ENCODE measurements at regions not wholly inside any gene's neighbourhood (a gene's known extent, or its start where the extent isn't known, plus 50 kb on each side); places are given as distances from the start of the nearest gene placed in this dataset.

DNA sequence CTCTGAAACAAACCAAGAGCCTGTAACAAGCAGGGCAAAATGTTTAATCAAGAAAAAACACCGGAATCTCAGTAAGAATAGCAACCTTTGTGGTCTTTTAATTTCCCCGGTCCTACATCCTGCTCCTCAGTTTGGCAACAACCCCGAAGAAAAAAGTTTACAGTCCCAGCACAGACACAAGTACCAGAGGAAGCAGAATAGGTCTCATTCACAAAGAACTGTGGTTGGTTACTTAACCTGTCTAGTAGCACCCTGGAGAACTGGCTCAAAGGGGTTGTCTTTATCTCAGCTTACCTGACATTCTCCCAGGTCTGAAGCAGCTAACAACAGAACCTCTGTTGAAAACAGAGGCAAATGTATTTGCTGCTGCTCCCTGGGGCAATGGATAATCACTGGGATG lies 399.3 kb downstream of the AJAP1 start (continued):
- TF ChIP-seq, protein P1, sequence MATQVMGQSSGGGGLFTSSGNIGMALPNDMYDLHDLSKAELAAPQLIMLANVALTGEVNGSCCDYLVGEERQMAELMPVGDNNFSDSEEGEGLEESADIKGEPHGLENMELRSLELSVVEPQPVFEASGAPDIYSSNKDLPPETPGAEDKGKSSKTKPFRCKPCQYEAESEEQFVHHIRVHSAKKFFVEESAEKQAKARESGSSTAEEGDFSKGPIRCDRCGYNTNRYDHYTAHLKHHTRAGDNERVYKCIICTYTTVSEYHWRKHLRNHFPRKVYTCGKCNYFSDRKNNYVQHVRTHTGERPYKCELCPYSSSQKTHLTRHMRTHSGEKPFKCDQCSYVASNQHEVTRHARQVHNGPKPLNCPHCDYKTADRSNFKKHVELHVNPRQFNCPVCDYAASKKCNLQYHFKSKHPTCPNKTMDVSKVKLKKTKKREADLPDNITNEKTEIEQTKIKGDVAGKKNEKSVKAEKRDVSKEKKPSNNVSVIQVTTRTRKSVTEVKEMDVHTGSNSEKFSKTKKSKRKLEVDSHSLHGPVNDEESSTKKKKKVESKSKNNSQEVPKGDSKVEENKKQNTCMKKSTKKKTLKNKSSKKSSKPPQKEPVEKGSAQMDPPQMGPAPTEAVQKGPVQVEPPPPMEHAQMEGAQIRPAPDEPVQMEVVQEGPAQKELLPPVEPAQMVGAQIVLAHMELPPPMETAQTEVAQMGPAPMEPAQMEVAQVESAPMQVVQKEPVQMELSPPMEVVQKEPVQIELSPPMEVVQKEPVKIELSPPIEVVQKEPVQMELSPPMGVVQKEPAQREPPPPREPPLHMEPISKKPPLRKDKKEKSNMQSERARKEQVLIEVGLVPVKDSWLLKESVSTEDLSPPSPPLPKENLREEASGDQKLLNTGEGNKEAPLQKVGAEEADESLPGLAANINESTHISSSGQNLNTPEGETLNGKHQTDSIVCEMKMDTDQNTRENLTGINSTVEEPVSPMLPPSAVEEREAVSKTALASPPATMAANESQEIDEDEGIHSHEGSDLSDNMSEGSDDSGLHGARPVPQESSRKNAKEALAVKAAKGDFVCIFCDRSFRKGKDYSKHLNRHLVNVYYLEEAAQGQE (IDR thresholded peaks at IDR 0.05; ENCODE audit: low read depth) = no peak
- no peak for TF ChIP-seq SP1 (IDR thresholded peaks at IDR 0.05; ENCODE audit: low read depth)
- TF ChIP-seq, protein P2, sequence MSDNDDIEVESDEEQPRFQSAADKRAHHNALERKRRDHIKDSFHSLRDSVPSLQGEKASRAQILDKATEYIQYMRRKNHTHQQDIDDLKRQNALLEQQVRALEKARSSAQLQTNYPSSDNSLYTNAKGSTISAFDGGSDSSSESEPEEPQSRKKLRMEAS (IDR thresholded peaks at IDR 0.05) = no peak
- TF ChIP-seq, protein P3, sequence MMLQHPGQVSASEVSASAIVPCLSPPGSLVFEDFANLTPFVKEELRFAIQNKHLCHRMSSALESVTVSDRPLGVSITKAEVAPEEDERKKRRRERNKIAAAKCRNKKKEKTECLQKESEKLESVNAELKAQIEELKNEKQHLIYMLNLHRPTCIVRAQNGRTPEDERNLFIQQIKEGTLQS (IDR thresholded peaks at IDR 0.05) = no peak
- no peak for TF ChIP-seq RAD21 (IDR thresholded peaks at IDR 0.05; ENCODE audit: low read depth)

DNA sequence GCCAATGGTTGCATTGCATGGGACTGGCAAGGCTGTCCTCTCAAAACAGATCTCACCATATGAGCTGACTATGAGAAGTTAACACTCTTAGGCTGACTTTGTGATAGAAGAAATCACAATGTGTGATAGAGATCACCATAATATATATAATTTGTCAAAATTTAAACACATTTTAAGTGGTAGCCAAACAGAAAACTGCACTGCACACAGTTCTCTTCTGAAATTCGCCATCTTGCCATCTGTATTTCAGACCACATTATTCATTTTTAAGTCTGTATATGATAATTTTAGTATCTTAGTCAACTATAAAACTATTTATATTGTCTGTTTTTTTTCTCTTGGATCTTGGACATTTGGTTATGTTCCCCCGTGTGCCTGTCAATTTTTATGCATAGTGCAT lies 374.7 kb downstream of the AJAP1 start:
- Histone ChIP-seq H3K9me2 (ENCODE audit: insufficient read depth) (no peaks in the 10 kb centered on the region), H3K27ac (ENCODE audit: low read depth, low read length) (no peak overlapping the region), H3K36me3 (ENCODE audit: control insufficient read depth in 1 of 2, insufficient read depth in 2 of 2, low read length in 2 of 2) (no peaks in the 10 kb centered on the region), H3K27me3 (ENCODE audit: insufficient read depth, low read length) (no peaks in the 10 kb centered on the region), H3K9ac (ENCODE audit: low read length) (no peak overlapping the region), H2AFZ (ENCODE audit: low read depth, low read length, poor library complexity, severe bottlenecking) (no peak overlapping the region), H3K4me2 (ENCODE audit: low read length) (no peak overlapping the region), H3K79me2 (ENCODE audit: insufficient read depth, low read length) (no peaks in the 10 kb centered on the region), H4K20me1 (ENCODE audit: insufficient read depth) (no peaks in the 10 kb centered on the region), H3K4me3 (replicated peaks in 1 of 2; ENCODE audit: low read depth in 1 of 2, low read length in 2 of 2) (no peak overlapping the region), H3K4me1 (ENCODE audit: control insufficient read depth in 1 of 2, insufficient read depth in 2 of 2, low read length in 2 of 2) (no peaks in the 10 kb centered on the region), H3K9me3 (ENCODE audit: control insufficient read depth in 1 of 2, insufficient read depth in 1 of 2, low read depth in 1 of 2, low read length in 2 of 2) (peaks cover 0 to 10% of the 10 kb centered on the region in 2 experiments; a peak in 2 of 4 replicates)
- ChIA-PET RAD21 (ENCODE audit: low non-redundant PET in 1 of 2, low total read pairs in 2 of 2, uncharacterized antibody in 2 of 2, unreplicated experiment in 2 of 2) (no interaction called here), CTCF (no interaction called here), POLR2A (no interaction called here)
- no TSS peak for BruUV-seq (replicated peaks)
- TF ChIP-seq FOSL1 (IDR thresholded peaks at IDR 0.05; ENCODE audit: low read depth) (no peak), ZFX (IDR thresholded peaks at IDR 0.05) (no peak), CBX3 (IDR thresholded peaks at IDR 0.05; ENCODE audit: low read depth) (no peak)
- TF ChIP-seq, protein P1 (IDR thresholded peaks at IDR 0.05; ENCODE audit: low read depth) = no peak
- DNase-seq (ENCODE audit: low read depth, low spot score) = no peak
- ATAC-seq = no peak
- intact Hi-C loops (cut with micrococcal nuclease) = no loop called here

All from HCT116 (cell line).